ENCODE measurements at regions not wholly inside any gene's neighbourhood (a gene's known extent, or its start where the extent isn't known, plus 50 kb on each side); places are given as distances from the start of the nearest gene placed in this dataset.

DNA sequence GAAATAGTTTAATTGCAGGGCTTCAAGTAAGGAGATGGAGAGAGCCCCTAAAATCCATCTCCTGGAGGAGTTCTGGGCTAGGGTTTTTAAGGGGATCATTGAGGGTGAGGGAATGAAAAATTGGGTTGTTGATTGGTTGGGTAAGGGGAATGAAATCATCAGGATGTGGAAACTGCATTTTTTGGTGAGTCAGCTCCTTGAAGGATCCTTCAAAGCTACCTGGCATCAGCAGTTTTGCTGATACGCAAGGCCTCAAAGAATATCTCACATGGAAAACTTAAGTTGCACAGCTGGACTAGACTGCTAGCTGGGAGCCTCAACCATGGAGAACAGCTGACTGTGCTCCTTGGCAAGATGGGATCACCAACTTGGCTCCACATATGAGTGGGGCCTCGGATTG lies 136.7 kb downstream of the FGF10 start:
- DNase-seq, result no peak
- no peak overlapping the region for H3K4me3 ChIP-seq
- no peaks in the 10 kb centered on the region for H3K9me3 ChIP-seq
- no peak overlapping the region for H3K27ac ChIP-seq
- no peaks in the 10 kb centered on the region for H3K36me3 ChIP-seq
- H3K27me3 ChIP-seq, result no peaks in the 10 kb centered on the region
- H3K4me1 ChIP-seq, result no peaks in the 10 kb centered on the region
- TF ChIP-seq POLR2A (IDR thresholded peaks at IDR 0.05), result no peak
- TF ChIP-seq, protein P1, sequence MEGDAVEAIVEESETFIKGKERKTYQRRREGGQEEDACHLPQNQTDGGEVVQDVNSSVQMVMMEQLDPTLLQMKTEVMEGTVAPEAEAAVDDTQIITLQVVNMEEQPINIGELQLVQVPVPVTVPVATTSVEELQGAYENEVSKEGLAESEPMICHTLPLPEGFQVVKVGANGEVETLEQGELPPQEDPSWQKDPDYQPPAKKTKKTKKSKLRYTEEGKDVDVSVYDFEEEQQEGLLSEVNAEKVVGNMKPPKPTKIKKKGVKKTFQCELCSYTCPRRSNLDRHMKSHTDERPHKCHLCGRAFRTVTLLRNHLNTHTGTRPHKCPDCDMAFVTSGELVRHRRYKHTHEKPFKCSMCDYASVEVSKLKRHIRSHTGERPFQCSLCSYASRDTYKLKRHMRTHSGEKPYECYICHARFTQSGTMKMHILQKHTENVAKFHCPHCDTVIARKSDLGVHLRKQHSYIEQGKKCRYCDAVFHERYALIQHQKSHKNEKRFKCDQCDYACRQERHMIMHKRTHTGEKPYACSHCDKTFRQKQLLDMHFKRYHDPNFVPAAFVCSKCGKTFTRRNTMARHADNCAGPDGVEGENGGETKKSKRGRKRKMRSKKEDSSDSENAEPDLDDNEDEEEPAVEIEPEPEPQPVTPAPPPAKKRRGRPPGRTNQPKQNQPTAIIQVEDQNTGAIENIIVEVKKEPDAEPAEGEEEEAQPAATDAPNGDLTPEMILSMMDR (IDR thresholded peaks at IDR 0.05), result no peak
- intact Hi-C loops (cut with DNase I; ENCODE audit: low total_unique reads), result no loop called here

DNA sequence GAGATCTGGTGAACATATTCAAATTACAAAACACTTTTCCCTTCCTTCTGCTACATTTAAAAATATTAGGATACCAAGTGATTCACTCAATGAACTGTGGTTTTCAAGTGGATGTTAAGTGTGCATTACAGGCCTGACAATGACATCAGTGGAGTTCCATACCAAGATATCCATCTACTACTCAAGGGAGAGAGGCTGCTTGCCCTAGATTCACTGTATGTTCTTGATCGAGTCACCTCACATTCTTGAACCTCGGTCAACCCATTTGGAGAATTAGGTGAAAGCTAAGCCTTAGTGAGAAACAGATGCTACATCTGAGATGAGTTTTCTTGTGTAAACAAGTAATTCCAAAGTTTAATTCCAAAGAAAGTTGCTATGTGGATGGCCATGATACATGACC lies 142.2 kb downstream of the FGF10 start:
- Histone ChIP-seq H3K27me3 (no peaks in the 10 kb centered on the region), H3K4me3 (no peak overlapping the region)
- intact Hi-C loops (cut with DNase I; ENCODE audit: low total_unique reads), result no loop called here

DNA sequence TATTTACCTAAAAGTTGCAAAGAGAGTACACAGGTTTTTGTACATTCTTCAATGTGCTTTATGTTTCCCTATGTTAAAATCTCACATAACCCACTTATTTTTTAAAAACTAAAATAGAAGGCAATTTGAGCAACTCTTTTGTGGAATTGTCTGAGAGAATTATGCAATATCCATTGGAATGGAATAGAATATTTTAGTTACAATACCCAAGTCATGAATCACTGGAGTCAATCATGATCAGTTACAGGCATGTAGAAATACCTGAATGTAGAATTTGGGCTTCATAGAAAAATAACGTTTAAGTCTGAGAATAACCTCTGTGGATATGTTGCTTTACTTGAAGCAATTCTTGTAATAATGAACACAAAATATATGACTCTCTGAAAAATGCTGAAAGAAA lies 143.3 kb downstream of the FGF10 start:
- no peaks in the 10 kb centered on the region for H3K4me1 ChIP-seq
- H3K36me3 ChIP-seq, result no peaks in the 10 kb centered on the region
- no peaks in the 10 kb centered on the region for H3K9me3 ChIP-seq
- TF ChIP-seq, protein P1 (IDR thresholded peaks at IDR 0.05), result no peak
- TF ChIP-seq POLR2A (IDR thresholded peaks at IDR 0.05), result no peak
- no peaks in the 10 kb centered on the region for H3K27me3 ChIP-seq
- no peak overlapping the region for H3K27ac ChIP-seq
- no peak for DNase-seq
- intact Hi-C loops (cut with DNase I; ENCODE audit: low total_unique reads), result no loop called here
- H3K4me3 ChIP-seq, result no peak overlapping the region

More for the DNA sequence above, 142.2 kb downstream of the FGF10 start:
- Histone ChIP-seq H3K27ac (no peak overlapping the region), H3K36me3 (no peaks in the 10 kb centered on the region), H3K9me3 (no peaks in the 10 kb centered on the region), H3K4me1 (no peaks in the 10 kb centered on the region)
- TF ChIP-seq, protein P1 (IDR thresholded peaks at IDR 0.05), result no peak
- TF ChIP-seq POLR2A (IDR thresholded peaks at IDR 0.05), result no peak
- no peak for DNase-seq

DNA sequence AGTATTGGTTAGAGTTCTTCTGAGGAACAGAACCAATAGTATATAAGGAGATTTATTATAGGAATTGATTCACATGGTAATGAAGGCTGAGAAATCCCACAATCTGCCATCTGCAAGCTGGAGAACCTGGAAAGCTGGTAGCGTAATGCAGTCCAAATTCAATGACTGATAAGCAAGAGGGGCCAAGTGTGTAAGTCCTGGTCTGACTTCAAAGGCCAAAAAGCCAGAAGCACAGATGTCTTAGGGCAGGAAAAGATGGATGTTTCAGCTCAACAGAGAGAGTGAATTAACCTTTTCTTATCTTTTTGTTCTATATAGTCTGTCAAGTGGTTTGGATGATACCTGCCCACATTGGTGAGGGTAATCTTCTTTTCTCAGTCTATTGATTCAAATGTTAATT lies 146.4 kb downstream of the FGF10 start:
- intact Hi-C loops (cut with DNase I; ENCODE audit: low total_unique reads), result no loop called here
- TF ChIP-seq, protein P1 (IDR thresholded peaks at IDR 0.05), result no peak
- TF ChIP-seq POLR2A (IDR thresholded peaks at IDR 0.05), result no peak
- H3K9me3 ChIP-seq, result no peaks in the 10 kb centered on the region
- no peaks in the 10 kb centered on the region for H3K4me1 ChIP-seq
- no peaks in the 10 kb centered on the region for H3K36me3 ChIP-seq
- no peak for DNase-seq
- H3K4me3 ChIP-seq, result no peak overlapping the region
- H3K27ac ChIP-seq, result no peak overlapping the region
- no peaks in the 10 kb centered on the region for H3K27me3 ChIP-seq

DNA sequence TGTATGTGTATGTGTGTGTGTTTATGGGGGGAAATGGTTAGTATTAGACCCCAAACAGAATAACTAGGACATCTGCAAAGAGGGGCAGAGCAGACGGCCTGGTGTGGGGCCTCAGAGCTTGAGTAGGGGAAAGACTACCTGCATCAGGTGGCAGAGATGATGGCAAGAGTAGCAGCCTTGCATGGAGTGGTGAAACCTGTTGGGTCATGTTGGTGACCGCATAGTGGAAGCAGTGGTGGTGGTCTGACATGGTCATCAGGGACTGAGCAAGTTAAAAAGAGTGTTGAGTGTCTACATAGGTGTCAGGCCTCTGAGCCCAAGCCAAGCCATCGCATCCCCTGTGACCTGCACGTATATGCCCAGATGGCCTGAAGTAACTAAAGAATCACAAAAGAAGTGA lies 153.2 kb downstream of the FGF10 start:
- intact Hi-C loops (cut with DNase I; ENCODE audit: low total_unique reads), result no loop called here
- H3K27ac ChIP-seq, result no peak overlapping the region
- no peak for TF ChIP-seq POLR2A (IDR thresholded peaks at IDR 0.05)
- TF ChIP-seq, protein P1 (IDR thresholded peaks at IDR 0.05), result no peak

More for the DNA sequence above, 153.2 kb downstream of the FGF10 start:
- DNase-seq, result no peak
- H3K36me3 ChIP-seq, result no peaks in the 10 kb centered on the region
- no peaks in the 10 kb centered on the region for H3K9me3 ChIP-seq
- H3K4me1 ChIP-seq, result no peaks in the 10 kb centered on the region
- no peak overlapping the region for H3K4me3 ChIP-seq
- no peaks in the 10 kb centered on the region for H3K27me3 ChIP-seq

All from uterus (tissue), 3 donors.